H1 (cell line): ENCODE measurements at regions not wholly inside any gene's neighbourhood (a gene's known extent, or its start where the extent isn't known, plus 50 kb on each side); places are given as distances from the start of the nearest gene placed in this dataset.

Experiments
- GTF2F1 ChIP-seq: IDR thresholded peaks from 2 replicates; pipeline ENCODE4 v1.6.1; 2012; ENCODE audit warnings: low read depth, low read length, improper control_type of control experiment, borderline replicate concordance
- PHF8 ChIP-seq: fragments of 200-600 bp; sonication (generic); conservative IDR thresholded peaks from 2 replicates; pipeline ENCODE4 v1.7.1; 2012; ENCODE audit warnings: low read depth, mild to moderate bottlenecking, inconsistent platforms, low read length, moderate library complexity
- TBP ChIP-seq: IDR thresholded peaks from 2 replicates; pipeline ENCODE4 v1.6.1; 2011; ENCODE audit warnings: low read depth, low read length, improper control_type of control experiment

- TF ChIP-seq PHF8 (no peak), GTF2F1 (no peak), TBP (no peak)
- TF ChIP-seq, all 59 proteins: peak for 0
Observed at GRCh38 chr2:7167801-7168411, 250.7 kb downstream of the RNF144A start (continued).
